Astrocyte of the spinal cord (primary cell): ENCODE measurements at regions not wholly inside any gene's neighbourhood (a gene's known extent, or its start where the extent isn't known, plus 50 kb on each side); places are given as distances from the start of the nearest gene placed in this dataset.

Source experiments
- DNase-seq: peaks from one replicate; pipeline ENCODE4 v3.0.0; 2011; ENCODE audit warnings: low read depth, low spot score
- H3K4me3 ChIP-seq: 2 replicates; pipeline ENCODE4 v1.5.1; 2011; ENCODE audit warnings: low read depth, mild to moderate bottlenecking, low read length, moderate library complexity
- in situ Hi-C: cut with HindIII; loops from 2 replicates; pipeline ENCODE4 v1.10.0; 2017; ENCODE audit warnings: low sequenced_read_pairs
- TF ChIP-seq, protein P1 (sequence below): IDR thresholded peaks from 2 replicates; pipeline ENCODE4 v1.5.1; 2012; ENCODE audit warnings: low read depth, mild to moderate bottlenecking, low read length, inconsistent platforms

GRCh38 chr14:89625731-89626232, 208.7 kb upstream of the FOXN3 start:
- no peak for DNase-seq

GRCh38 chr14:89625244-89625713, 208.2 kb upstream of the FOXN3 start:
- TF ChIP-seq, protein P1, sequence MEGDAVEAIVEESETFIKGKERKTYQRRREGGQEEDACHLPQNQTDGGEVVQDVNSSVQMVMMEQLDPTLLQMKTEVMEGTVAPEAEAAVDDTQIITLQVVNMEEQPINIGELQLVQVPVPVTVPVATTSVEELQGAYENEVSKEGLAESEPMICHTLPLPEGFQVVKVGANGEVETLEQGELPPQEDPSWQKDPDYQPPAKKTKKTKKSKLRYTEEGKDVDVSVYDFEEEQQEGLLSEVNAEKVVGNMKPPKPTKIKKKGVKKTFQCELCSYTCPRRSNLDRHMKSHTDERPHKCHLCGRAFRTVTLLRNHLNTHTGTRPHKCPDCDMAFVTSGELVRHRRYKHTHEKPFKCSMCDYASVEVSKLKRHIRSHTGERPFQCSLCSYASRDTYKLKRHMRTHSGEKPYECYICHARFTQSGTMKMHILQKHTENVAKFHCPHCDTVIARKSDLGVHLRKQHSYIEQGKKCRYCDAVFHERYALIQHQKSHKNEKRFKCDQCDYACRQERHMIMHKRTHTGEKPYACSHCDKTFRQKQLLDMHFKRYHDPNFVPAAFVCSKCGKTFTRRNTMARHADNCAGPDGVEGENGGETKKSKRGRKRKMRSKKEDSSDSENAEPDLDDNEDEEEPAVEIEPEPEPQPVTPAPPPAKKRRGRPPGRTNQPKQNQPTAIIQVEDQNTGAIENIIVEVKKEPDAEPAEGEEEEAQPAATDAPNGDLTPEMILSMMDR, result no peak
- in situ Hi-C loops, result no loop called here
- no peak overlapping the region for H3K4me3 ChIP-seq
- DNase-seq, result peak; percentile 29

More at GRCh38 chr14:89625731-89626232, 208.7 kb upstream of the FOXN3 start:
- H3K4me3 ChIP-seq, result no peak overlapping the region
- in situ Hi-C loops, result no loop called here
- TF ChIP-seq, protein P1, result no peak

- in situ Hi-C loops, result no loop called here
- TF ChIP-seq, protein P1, result no peak
- H3K4me3 ChIP-seq, result no peak overlapping the region
- no peak for DNase-seq
Observed at GRCh38 chr14:89624500-89625156, 207.6 kb upstream of the FOXN3 start.

GRCh38 chr14:89621791-89622638, 205.0 kb upstream of the FOXN3 start:
- DNase-seq, result no peak
- TF ChIP-seq, protein P1, result no peak
- in situ Hi-C loops, result no loop called here
- no peak overlapping the region for H3K4me3 ChIP-seq

GRCh38 chr14:89621009-89621421, 204.0 kb upstream of the FOXN3 start:
- TF ChIP-seq, protein P1, result no peak
- in situ Hi-C loops, result no loop called here
- DNase-seq, result no peak
- no peak overlapping the region for H3K4me3 ChIP-seq

GRCh38 chr14:89620436-89620835, 203.4 kb upstream of the FOXN3 start:
- H3K4me3 ChIP-seq, result no peak overlapping the region
- no peak for DNase-seq
- TF ChIP-seq, protein P1, result no peak
- in situ Hi-C loops, result no loop called here
